DND-41 (cell line): ENCODE measurements at regions not wholly inside any gene's neighbourhood (a gene's known extent, or its start where the extent isn't known, plus 50 kb on each side); places are given as distances from the start of the nearest gene placed in this dataset.

Experiments used
- CTCF ChIP-seq: IDR thresholded peaks from 2 replicates; pipeline ENCODE4 v1.5.1; 2012; ENCODE audit warnings: borderline replicate concordance, low read length, moderate library complexity, mild to moderate bottlenecking; ENCODE audit not compliant: poor library complexity, severe bottlenecking; ENCODE audit errors: extremely low read depth
- EZH2 ChIP-seq: IDR thresholded peaks from 3 replicates; pipeline ENCODE4 v1.6.1; 2012; ENCODE audit warnings: borderline replicate concordance, low read depth, mild to moderate bottlenecking, moderate library complexity, low read length, inconsistent platforms; ENCODE audit not compliant: severe bottlenecking

- TF ChIP-seq EZH2 (no peak), CTCF (no peak)
These were observed 134.3 kb upstream of the BOD1 start for GRCh38 chr5:173750538-173751265.
